Tibial nerve (tissue), 4 donors: ENCODE measurements at regions not wholly inside any gene's neighbourhood (a gene's known extent, or its start where the extent isn't known, plus 50 kb on each side); places are given as distances from the start of the nearest gene placed in this dataset.

Source experiments
- DNase-seq, 2 donors: peaks; one replicate each; pipeline ENCODE4 v3.0.0-alpha.2; 2019; ENCODE audit warnings: low spot score in 2 of 2
- H3K27ac ChIP-seq, 4 donors: fragments of 200-600 bp; sonication (generic) in 3 of 4; one replicate each; pipeline ENCODE4 v1.5.1; 2017 to 2019; ENCODE audit warnings: mild to moderate bottlenecking in 1 of 4
- H3K27me3 ChIP-seq, 2 donors: fragments of 200-600 bp; sonication (generic) in 1 of 2; one replicate each; pipeline versions ENCODE4 v1.5.1 to v1.6.0; 2017 to 2019
- H3K36me3 ChIP-seq, 3 donors: fragments of 200-600 bp; sonication (generic); one replicate each; pipeline ENCODE4 v1.5.1; 2018 to 2019
- H3K4me1 ChIP-seq, 4 donors: fragments of 200-600 bp; sonication (generic) in 3 of 4; one replicate each; pipeline ENCODE4 v1.5.1; 2017 to 2019
- H3K4me3 ChIP-seq, 4 donors: fragments of 200-600 bp; sonication (generic) in 3 of 4; one replicate each; pipeline ENCODE4 v1.5.1; 2017 to 2019; ENCODE audit warnings: mild to moderate bottlenecking in 1 of 4, moderate library complexity in 1 of 4
- H3K9me3 ChIP-seq, 4 donors: fragments of 200-600 bp; sonication (generic) in 3 of 4; one replicate each; pipeline ENCODE4 v1.5.1; 2017 to 2019
- CTCF ChIP-seq, 5 experiments: fragments of 200-600 bp in 3 of 5; fragments of 450-650 bp in 2 of 5; sonication (generic) in 3 of 5; IDR thresholded peaks; one replicate each; pipeline ENCODE4 v1.5.1; 2016 to 2019; ENCODE audit warnings: antibody characterized with exemption in 5 of 5, mild to moderate bottlenecking in 3 of 5, moderate library complexity in 2 of 5
- EP300 ChIP-seq, 2 donors: sonication (generic); formaldehyde crosslinking; IDR thresholded peaks; one replicate each; pipeline ENCODE4 v1.6.1; 2017; ENCODE audit warnings: antibody characterized with exemption in 2 of 2, mild to moderate bottlenecking in 1 of 2
- POLR2A ChIP-seq, 2 donors: fragments of 450-650 bp; IDR thresholded peaks; one replicate each; pipeline ENCODE4 v1.6.1; 2017; ENCODE audit warnings: antibody characterized with exemption in 2 of 2, mild to moderate bottlenecking in 2 of 2, moderate library complexity in 2 of 2
- WGBS, 2 donors: methylation state at CpG; one replicate each; pipeline ENCODE4 v1.1.5; 2018; 5-methylcytosine and 5-hydroxymethylcytosine counted together

- TF ChIP-seq CTCF (IDR thresholded peaks at IDR 0.05) (no peak), EP300 (IDR thresholded peaks at IDR 0.05) (no peak), POLR2A (IDR thresholded peaks at IDR 0.05) (no peak)
- Histone ChIP-seq H3K4me1 (no peaks in the 10 kb centered on the region), H3K4me3 (no peak overlapping the region), H3K27me3 (no peaks in the 10 kb centered on the region), H3K27ac (no peak overlapping the region), H3K36me3 (no peaks in the 10 kb centered on the region), H3K9me3 (no peaks in the 10 kb centered on the region)
- DNase-seq = no peak
- 43 to 88% methylated on average over 1 to 2 of the region's 2 CpGs for WGBS, 2 donors
Measured at GRCh38 chrX:125709074-125709473, 389.4 kb downstream of the TEX13C start.

- Histone ChIP-seq H3K27ac (no peak overlapping the region), H3K36me3 (no peaks in the 10 kb centered on the region), H3K4me3 (no peak overlapping the region), H3K27me3 (no peaks in the 10 kb centered on the region), H3K9me3 (no peaks in the 10 kb centered on the region), H3K4me1 (no peaks in the 10 kb centered on the region)
- DNase-seq = no peak
- 79% methylated on average over 3 of the region's 4 CpGs; no CpG with 5 or more reads in 1 of the 2 donors for WGBS, 2 donors
- no peak for TF ChIP-seq CTCF (IDR thresholded peaks at IDR 0.05)
Measured at GRCh38 chrX:125709532-125709931, 389.9 kb downstream of the TEX13C start.

GRCh38 chrX:125710403-125711062 is 390.9 kb downstream of the TEX13C start:
- no peak for DNase-seq
- no peak overlapping the region for H3K4me3 ChIP-seq
- H3K27me3 ChIP-seq = no peaks in the 10 kb centered on the region
- TF ChIP-seq CTCF (IDR thresholded peaks at IDR 0.05) = no peak
- TF ChIP-seq EP300 (IDR thresholded peaks at IDR 0.05) = no peak
- TF ChIP-seq POLR2A (IDR thresholded peaks at IDR 0.05) = no peak
- H3K27ac ChIP-seq = no peak overlapping the region
- no peaks in the 10 kb centered on the region for H3K4me1 ChIP-seq
- 80 to 100% methylated on average over 1 to 8 of the region's 8 CpGs for WGBS, 2 donors
- H3K36me3 ChIP-seq = no peaks in the 10 kb centered on the region
- no peaks in the 10 kb centered on the region for H3K9me3 ChIP-seq

GRCh38 chrX:125711103-125711502 is 391.4 kb downstream of the TEX13C start:
- H3K27ac ChIP-seq = no peak overlapping the region
- H3K4me1 ChIP-seq = no peaks in the 10 kb centered on the region
- H3K36me3 ChIP-seq = no peaks in the 10 kb centered on the region
- H3K4me3 ChIP-seq = no peak overlapping the region
- TF ChIP-seq EP300 (IDR thresholded peaks at IDR 0.05) = no peak
- TF ChIP-seq POLR2A (IDR thresholded peaks at IDR 0.05) = no peak
- no peak for TF ChIP-seq CTCF (IDR thresholded peaks at IDR 0.05)
- 83 to 86% methylated on average over 1 of the region's 1 CpG for WGBS, 2 donors
- DNase-seq = no peak
- H3K27me3 ChIP-seq = no peaks in the 10 kb centered on the region
- no peaks in the 10 kb centered on the region for H3K9me3 ChIP-seq

- no peak overlapping the region for H3K4me3 ChIP-seq
- no peak overlapping the region for H3K27ac ChIP-seq
- H3K9me3 ChIP-seq = no peaks in the 10 kb centered on the region
- no peak for DNase-seq
- WGBS, 2 donors = 44% methylated on average over 3 of the region's 3 CpGs; no CpG with 5 or more reads in 1 of the 2 donors
- no peaks in the 10 kb centered on the region for H3K27me3 ChIP-seq
- TF ChIP-seq EP300 (IDR thresholded peaks at IDR 0.05) (no peak), CTCF (IDR thresholded peaks at IDR 0.05) (no peak), POLR2A (IDR thresholded peaks at IDR 0.05) (no peak)
- no peaks in the 10 kb centered on the region for H3K36me3 ChIP-seq
- no peaks in the 10 kb centered on the region for H3K4me1 ChIP-seq
Measured at GRCh38 chrX:125713633-125714032, 394.0 kb downstream of the TEX13C start.
